HG03432 (cell line): ENCODE measurements at regions not wholly inside any gene's neighbourhood (a gene's known extent, or its start where the extent isn't known, plus 50 kb on each side); places are given as distances from the start of the nearest gene placed in this dataset.
"Not testable (repeated sequence)": the region's sequence is repeated elsewhere in the genome, so short reads cannot be mapped to it uniquely, and the experiment has no call there.

Source experiments
- ATAC-seq: cut with Tn5 transposase; IDR thresholded peaks from one replicate; pipeline ENCODE4 v1.9.1; 2021; ENCODE audit warnings: mild to moderate bottlenecking, moderate library complexity; ENCODE audit not compliant: unreplicated experiment

GRCh38 chr14:105926373-105927095 is 400.2 kb downstream of the TMEM121 start:
- no peak for ATAC-seq

GRCh38 chr14:105927096-105928060 is 401.0 kb downstream of the TMEM121 start:
- ATAC-seq = no peak

DNA sequence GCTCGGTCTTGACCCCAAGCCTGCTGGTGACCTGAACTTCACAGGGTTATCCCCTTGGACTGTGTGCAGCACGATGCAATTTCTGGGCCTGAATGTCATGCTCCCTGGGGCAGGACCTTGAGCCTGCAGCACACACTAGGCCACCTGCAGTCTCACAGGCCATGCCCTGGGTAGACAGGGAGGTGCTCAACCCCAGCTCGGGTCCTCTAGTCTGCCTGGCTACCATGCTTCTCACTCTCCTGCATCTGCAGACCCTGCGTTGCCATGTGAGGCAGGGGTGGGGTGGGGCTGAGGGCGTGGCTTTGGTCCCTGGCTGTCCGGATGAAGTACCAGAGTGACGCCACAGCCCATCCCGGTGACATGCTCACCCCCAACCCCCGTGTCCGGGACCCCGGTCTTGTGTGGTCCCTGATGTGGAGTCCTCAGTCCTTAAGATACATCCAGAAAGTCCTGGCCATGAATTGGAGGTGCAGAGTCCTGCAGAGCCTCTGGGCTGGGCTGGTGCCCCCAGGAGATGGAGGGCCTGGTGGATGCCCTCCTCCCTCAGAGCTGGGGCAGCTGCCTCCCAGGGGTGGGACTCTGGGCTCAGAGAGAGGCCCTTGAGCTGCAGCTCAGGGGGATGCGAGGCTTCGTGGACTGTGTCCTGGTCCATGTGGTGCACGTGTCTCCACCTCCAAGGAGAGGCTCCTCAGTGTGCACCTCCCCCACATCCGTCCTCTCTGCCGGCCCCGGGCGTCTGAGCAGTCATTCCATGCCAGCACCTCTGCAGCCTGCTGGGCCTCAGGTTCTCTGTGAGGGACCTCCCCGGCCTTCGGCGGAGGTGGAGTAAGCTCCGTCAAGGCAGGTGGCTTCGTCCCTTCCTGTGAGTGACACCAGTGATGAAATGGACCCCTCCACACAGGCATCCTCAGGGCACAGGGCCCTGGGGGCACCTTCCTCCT is 402.1 kb downstream of the TMEM121 start:
- peak; percentile 34 for ATAC-seq

DNA sequence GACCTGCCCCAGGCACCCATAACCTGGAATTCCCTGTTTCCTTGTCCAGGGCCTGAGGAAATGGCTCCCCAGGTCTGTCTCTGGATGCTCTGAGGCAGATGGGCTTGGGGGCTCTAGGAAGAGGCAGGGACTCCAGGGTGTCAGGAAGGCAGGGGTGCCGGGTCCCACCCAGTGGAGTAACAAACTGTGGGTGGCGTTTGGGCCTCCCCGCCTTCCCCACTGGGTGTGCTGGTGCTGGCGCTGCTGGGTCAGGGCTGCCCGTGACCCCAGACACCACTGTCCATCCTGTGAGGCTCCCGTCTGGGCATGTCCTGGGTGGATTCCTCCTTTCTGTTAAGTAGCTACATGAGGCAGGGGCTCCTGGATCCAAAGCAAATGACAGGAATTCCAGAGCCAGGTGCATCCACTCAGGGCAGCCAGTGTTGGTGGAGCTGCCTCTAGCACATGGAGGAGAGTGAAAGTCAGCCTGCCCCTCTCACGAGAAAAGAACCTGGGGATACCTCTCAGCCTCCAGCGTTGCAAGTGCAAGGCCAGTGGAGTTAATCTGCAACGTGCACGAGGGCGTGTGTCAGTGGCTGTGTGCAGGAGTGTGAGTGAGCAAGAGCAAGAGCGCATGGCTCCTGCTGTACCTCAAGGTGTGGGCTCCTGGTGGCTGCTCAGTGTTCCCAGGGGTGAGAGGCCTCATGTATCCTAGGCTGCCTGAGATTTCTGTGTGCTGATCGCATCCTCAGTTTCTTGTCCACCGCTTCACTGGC is 403.1 kb downstream of the TMEM121 start:
- no peak for ATAC-seq

DNA sequence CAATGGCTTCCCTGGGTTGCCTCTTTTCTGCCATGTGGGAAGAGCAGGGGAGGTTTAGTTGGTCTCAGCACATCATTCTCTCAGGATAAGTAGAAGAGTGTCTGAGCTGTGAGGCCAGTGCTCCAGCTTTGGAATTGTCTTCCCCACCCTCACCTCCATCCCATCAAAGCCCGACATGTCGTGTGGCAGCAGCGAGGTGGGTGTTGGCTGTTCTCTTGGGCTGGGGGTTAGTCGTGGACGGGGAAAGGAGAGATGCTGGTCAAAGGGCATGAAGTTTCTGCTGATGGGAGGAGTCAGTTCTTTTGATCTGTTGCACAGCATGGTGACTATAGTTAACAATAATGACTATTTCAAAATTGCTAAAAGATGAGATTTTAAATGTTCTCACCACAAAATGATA is 404.2 kb downstream of the TMEM121 start:
- ATAC-seq = no peak

- ATAC-seq = no peak
Measured at GRCh38 chr14:105931808-105932483, 405.6 kb downstream of the TMEM121 start.

DNA sequence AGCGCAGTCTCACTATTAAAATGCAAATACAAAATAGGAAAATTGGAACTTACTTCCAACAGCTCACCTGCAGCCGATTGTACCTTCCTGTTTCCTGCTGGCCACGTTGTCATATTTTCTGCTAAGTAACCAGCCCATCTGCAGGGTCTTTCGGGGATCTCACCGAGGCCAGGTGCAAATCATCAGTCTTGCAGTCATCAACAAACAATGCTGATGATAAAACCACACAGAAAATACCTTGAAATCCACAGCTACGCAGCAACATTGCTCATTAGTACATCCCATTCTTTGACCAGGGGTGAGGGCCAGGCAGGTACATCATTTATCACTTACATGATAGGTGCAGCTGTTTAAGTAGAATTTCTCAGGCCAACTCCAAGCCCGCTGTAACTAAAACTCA is 406.9 kb downstream of the TMEM121 start:
- ATAC-seq = no peak

GRCh38 chr14:105935384-105935783 is 409.0 kb downstream of the TMEM121 start:
- no peak for ATAC-seq

DNA sequence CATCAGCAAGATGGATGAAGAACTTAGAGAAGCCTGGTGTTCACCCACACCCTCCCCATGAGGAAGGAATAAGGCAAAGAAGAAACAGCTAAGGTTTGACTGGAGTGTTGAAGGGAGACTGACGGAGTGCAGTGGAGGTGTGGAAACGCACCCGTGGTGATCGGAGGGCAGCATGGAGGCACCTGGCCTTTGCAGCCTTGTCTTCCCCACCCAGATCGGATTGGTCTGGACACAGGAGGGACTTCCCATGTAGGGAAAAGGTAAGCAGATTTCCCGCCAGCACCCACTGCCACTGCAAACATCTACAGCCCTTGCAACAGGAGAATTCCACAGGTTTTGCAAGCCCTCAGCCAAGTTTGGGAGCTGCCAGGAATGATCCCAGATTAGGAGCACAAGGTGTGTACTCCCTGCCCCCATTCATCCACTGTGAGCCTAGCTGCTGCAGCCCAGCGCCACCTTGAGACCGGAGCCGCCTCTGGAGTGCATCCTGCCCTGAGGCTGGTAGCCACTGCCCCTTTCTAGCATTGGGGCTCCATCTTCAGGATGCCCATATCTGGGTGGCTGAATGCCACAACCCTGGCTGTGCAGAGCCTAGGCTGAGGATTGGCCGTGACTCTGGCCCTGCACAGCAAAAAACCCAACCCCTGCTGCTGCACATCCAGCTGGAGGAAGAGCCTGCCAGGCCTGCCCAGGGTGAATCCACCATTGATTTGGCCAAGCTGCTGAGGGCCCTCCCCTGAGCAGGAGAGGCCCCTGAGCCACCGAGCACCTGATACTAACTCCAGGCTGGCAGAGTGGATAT is 411.1 kb downstream of the TMEM121 start:
- no peak for ATAC-seq

DNA sequence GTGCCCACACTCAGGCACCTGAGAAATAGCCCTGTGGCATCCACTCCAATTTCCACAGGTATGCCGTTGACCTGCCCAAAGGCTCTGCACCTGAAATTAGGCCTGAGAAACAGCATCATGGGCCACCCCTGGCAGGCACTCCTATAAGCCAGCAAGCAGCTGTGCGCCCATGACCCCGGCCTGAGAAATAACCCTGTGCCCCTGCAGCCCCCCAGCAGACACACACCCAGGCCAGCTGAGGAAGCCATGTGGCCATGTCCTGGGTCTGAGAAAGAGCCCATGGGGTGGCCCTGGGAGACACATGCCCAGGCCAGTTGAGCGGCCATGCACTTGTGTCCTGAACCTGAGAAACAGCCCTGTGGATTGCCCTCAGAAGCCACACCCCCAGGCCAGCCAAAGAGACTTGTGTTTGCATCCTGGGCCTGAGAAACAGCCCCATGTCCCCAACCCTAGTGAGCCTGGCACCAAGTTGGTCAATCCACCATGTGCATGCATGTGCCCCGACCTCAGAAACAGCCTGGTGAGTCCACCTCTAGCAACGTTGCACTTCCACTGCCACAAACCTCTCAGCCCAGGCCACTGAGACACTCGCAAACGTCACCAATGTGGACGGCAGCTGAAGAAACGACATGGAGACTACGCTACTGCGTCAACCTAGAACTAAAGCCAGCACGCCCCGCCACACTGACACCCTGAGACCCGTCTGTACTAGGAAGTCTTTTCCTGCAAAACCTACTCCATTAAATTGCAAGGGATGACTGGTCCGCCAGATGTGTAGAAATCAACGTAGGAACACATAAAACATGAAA is 411.9 kb downstream of the TMEM121 start:
- ATAC-seq = no peak

- no peak for ATAC-seq
Measured at GRCh38 chr14:105938959-105939358, 412.6 kb downstream of the TMEM121 start.

DNA sequence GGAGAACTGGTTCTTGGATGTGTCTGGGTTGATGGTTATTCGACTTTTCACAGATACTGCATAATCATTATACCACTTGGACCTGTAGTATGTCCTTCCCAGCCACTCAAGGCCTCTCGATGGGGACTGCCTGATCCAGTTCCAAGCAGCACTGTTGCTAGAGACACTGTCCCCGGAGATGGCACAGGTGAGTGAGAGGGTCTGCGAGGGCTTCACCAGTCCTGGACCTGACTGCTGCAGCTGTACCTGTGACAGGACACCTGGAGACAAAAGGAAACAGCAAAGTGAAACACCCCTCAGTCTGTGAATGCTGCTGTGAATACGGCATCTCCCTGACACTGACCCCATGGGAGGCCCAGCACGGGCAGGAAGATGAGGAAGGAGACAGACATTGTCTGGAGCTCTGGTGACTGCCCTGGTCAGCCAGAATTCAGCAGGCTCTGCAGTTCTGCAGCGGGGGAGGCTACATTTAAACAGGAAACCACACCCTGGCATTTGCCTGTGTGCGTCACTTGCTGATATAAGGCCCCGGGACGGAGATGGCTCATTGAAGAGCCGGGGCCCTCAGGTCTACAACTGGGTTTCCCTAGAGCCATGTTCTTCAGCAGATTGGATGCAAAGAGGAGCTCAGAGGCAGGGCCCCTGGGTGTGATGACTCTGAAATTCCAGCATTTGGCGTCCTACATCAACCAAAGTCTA is 413.6 kb downstream of the TMEM121 start:
- ATAC-seq = no peak

GRCh38 chr14:105940534-105941225 is 414.3 kb downstream of the TMEM121 start:
- no peak for ATAC-seq

DNA sequence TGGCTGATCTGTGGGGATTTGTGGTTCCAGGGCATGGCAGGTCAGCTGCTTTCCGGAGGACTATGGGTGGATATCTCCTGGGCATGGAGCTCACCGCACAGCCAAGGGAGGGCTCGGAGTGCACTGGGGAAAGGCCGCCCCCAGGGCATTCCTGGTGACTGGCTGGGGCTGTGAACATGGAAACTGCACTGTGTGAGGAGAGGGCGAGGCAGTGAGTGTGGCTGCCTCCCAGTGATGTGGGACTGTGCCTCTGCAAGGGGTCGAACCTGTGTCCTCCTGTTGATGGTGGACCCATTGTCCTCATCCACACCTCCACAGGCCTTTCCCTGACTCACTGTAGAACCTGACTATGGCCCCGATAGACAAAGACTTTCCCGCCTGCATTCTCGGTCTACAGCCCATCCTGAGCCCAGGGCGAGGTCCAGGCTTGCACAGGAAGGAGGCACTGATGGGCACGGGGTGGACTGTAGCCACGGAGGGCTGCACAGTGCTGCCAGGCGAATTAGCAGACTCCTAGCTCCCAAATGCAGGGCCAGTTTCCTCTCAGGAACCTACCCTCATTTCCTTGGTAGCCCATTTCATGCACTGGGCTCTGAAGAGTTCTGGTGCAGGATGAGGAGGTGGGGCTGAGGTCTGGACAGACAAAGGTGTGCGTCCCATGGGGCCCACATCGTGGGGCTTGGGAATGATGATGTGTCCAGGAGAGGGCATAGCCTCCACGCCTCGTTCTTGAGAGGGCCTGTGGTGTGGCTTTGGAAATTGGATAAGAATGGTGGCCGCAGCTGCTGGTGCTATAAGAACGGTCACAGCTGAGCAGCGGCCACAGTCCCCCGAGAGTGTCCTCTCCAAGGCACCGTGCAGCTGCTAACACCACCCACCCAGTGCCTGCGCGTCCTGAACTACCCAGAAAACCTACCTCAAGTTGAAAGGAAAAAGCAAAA is 415.1 kb downstream of the TMEM121 start:
- no peak for ATAC-seq

DNA sequence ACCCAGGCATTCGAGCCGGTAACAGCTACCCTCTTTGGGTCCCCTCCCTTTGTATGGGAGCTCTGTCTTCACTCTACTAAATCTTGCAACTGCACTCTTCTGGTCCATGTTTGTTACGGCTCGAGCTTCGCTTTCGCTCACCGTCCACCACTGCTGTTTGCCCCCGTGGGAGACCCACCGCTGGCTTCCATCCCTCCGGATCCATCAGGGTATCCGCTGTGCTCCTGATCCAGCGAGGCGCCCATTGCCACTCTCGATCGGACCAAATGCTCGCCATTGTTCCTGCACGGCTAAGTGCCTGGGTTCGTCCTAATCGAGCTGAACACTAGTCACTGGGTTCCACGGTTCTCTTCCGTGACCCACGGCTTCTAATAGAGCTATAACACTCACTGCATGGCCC is 416.3 kb downstream of the TMEM121 start:
- ATAC-seq = not testable (repeated sequence)
